ENCODE measurements at regions not wholly inside any gene's neighbourhood (a gene's known extent, or its start where the extent isn't known, plus 50 kb on each side); places are given as distances from the start of the nearest gene placed in this dataset.

DNA sequence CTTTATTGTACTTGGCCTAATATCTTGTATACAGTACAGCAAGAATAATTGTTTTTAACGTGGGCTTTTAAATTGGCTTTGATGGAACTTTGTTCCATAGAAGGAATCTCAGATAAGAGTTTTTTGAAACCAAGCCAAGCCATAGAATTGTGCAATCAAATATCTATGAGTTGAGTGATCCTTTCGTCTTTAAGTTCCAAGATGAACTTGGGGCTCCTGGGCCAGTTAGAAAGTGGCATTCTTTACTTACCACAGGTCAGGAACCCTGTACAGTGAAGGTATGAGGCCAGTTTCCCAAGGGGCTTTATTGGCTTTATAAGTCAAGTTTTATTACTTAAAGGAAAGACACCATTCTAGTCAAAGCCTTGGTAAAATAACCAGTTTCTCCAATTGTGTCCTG, 2104.2 kb downstream of the PCDH7 start:
- Histone ChIP-seq H3K9ac (no peak overlapping the region), H3K4me1 (no peaks in the 10 kb centered on the region), H3K4me2 (ENCODE audit: low read length) (no peak overlapping the region), H3K79me2 (no peaks in the 10 kb centered on the region), H3K36me3 (ENCODE audit: control insufficient read depth, insufficient read depth, low read length) (no peaks in the 10 kb centered on the region), H3K4me3 (ENCODE audit: low read depth, low read length) (no peak overlapping the region), H2AFZ (no peak overlapping the region), H3K27me3 (ENCODE audit: control insufficient read depth, insufficient read depth, low read length) (no peaks in the 10 kb centered on the region), H3K27ac (no peak overlapping the region), H3K9me3 (ENCODE audit: control insufficient read depth, low read length) (no peaks in the 10 kb centered on the region)
- TF ChIP-seq, protein P1, sequence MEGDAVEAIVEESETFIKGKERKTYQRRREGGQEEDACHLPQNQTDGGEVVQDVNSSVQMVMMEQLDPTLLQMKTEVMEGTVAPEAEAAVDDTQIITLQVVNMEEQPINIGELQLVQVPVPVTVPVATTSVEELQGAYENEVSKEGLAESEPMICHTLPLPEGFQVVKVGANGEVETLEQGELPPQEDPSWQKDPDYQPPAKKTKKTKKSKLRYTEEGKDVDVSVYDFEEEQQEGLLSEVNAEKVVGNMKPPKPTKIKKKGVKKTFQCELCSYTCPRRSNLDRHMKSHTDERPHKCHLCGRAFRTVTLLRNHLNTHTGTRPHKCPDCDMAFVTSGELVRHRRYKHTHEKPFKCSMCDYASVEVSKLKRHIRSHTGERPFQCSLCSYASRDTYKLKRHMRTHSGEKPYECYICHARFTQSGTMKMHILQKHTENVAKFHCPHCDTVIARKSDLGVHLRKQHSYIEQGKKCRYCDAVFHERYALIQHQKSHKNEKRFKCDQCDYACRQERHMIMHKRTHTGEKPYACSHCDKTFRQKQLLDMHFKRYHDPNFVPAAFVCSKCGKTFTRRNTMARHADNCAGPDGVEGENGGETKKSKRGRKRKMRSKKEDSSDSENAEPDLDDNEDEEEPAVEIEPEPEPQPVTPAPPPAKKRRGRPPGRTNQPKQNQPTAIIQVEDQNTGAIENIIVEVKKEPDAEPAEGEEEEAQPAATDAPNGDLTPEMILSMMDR (IDR thresholded peaks at IDR 0.05), result no peak

DNA sequence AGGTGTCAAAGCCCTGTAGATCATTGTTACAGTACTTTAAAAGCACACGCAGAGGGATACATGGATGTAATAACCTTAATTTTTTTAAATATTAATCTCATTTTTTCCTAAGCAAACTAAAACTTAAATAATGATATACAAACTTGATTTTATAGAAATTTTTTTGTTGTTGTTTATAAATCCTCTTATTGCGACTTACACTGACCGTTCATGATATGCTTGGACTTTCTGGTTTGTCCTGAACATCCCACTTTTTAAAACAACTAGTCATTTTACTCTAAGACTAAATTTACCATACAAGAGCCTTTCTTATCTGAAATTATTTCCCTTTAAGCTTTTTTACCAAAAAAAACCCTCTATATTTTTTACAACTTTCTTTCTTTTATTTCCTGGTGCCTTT, 2106.0 kb downstream of the PCDH7 start:
- Histone ChIP-seq H3K4me1 (no peaks in the 10 kb centered on the region), H3K79me2 (no peaks in the 10 kb centered on the region), H3K4me2 (ENCODE audit: low read length) (no peak overlapping the region), H3K27ac (no peak overlapping the region), H3K36me3 (ENCODE audit: control insufficient read depth, insufficient read depth, low read length) (no peaks in the 10 kb centered on the region), H2AFZ (no peak overlapping the region), H3K9ac (no peak overlapping the region), H3K27me3 (ENCODE audit: control insufficient read depth, insufficient read depth, low read length) (no peaks in the 10 kb centered on the region), H3K9me3 (ENCODE audit: control insufficient read depth, low read length) (no peaks in the 10 kb centered on the region), H3K4me3 (ENCODE audit: low read depth, low read length) (no peak overlapping the region)
- TF ChIP-seq, protein P1 (IDR thresholded peaks at IDR 0.05), result no peak

DNA sequence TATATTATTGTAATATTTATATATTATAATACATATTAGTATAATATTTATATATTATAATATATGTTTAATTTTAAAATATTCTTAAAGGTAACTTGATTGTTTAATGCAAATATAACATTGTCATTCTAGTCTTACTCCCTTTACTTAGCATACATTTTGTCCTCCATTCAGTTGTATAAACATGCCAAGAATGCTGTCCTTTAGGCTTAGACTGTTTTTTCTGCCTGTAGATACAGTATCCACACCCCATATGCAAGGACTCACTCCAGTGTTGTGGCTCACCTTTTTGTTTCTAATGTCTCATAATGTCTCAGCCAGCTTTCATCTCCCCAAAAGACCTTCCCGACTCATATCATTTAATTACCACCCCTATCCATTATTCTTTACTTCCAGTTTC, 2110.0 kb downstream of the PCDH7 start:
- no peaks in the 10 kb centered on the region for H3K36me3 ChIP-seq (ENCODE audit: control insufficient read depth, insufficient read depth, low read length)
- H3K4me1 ChIP-seq, result no peaks in the 10 kb centered on the region
- no peak overlapping the region for H3K9ac ChIP-seq
- H3K27ac ChIP-seq, result no peak overlapping the region
- no peak overlapping the region for H2AFZ ChIP-seq
- H3K9me3 ChIP-seq (ENCODE audit: control insufficient read depth, low read length), result no peaks in the 10 kb centered on the region
- H3K79me2 ChIP-seq, result no peaks in the 10 kb centered on the region
- H3K4me2 ChIP-seq (ENCODE audit: low read length), result no peak overlapping the region
- TF ChIP-seq, protein P1 (IDR thresholded peaks at IDR 0.05), result no peak
- H3K27me3 ChIP-seq (ENCODE audit: control insufficient read depth, insufficient read depth, low read length), result no peaks in the 10 kb centered on the region
- H3K4me3 ChIP-seq (ENCODE audit: low read depth, low read length), result no peak overlapping the region

DNA sequence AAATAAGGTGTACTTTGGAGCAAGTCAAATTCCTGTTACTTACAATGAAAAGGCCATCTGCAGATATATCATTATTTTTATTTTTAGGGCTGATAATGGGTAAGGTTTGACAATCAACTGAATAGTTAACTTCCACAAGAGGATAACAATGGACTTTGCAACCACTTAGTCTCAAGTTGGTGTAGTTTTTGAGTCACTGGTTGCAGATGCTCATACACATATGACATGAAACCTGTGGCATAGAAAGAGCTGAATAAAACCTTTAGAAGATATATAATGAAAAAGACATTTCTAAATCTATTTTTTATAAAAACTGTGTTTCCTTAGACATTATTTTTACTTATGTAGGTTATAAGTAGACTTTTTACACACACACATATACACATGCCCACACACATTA, 2110.9 kb downstream of the PCDH7 start:
- TF ChIP-seq, protein P1 (IDR thresholded peaks at IDR 0.05), result no peak
- no peak overlapping the region for H3K4me3 ChIP-seq (ENCODE audit: low read depth, low read length)
- no peak overlapping the region for H3K27ac ChIP-seq
- no peaks in the 10 kb centered on the region for H3K36me3 ChIP-seq (ENCODE audit: control insufficient read depth, insufficient read depth, low read length)
- no peak overlapping the region for H3K4me2 ChIP-seq (ENCODE audit: low read length)
- no peak overlapping the region for H3K9ac ChIP-seq
- H3K9me3 ChIP-seq (ENCODE audit: control insufficient read depth, low read length), result no peaks in the 10 kb centered on the region
- no peaks in the 10 kb centered on the region for H3K4me1 ChIP-seq
- H3K79me2 ChIP-seq, result no peaks in the 10 kb centered on the region
- no peak overlapping the region for H2AFZ ChIP-seq
- H3K27me3 ChIP-seq (ENCODE audit: control insufficient read depth, insufficient read depth, low read length), result no peaks in the 10 kb centered on the region

DNA sequence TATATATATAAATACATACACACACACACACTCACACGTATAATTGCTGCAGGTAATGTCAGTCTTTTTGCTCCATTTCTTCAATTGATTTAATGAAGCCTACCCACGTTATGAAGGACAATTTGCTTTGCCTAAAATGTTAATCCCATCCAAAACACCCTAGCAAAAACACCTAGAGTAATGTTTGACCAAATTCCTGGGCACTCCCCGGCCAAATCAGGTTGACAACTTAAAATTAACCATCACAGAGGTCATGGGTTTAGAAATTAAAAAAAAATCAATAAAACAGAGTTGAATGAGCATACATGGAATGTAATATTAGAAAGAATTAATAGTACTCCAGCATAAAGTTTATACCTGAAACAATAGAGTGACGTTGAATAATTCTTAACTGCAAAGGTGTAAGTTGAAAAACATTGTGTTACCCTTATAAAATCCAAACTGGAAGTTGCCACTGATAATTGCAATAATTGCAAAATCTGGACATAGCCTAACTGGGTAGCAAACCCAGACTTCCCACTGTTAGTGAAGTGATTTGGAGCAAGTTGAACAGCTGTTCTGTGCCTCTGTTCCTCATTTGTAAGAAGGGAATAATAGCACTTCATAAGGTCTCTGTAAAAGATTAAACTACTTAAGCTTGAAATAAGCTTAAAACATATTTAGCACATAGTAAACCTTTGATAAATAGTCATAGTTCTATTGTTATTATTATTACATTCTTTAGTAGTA, 2120.5 kb downstream of the PCDH7 start:
- no peak overlapping the region for H3K9ac ChIP-seq
- H3K4me1 ChIP-seq, result no peaks in the 10 kb centered on the region
- no peak overlapping the region for H2AFZ ChIP-seq
- H3K4me2 ChIP-seq (ENCODE audit: low read length), result no peak overlapping the region
- H3K27ac ChIP-seq, result no peak overlapping the region
- H3K36me3 ChIP-seq (ENCODE audit: control insufficient read depth, insufficient read depth, low read length), result no peaks in the 10 kb centered on the region
- H3K79me2 ChIP-seq, result no peaks in the 10 kb centered on the region
- TF ChIP-seq, protein P1 (IDR thresholded peaks at IDR 0.05), result no peak
- H3K4me3 ChIP-seq (ENCODE audit: low read depth, low read length), result no peak overlapping the region
- H3K9me3 ChIP-seq (ENCODE audit: control insufficient read depth, low read length), result no peaks in the 10 kb centered on the region
- H3K27me3 ChIP-seq (ENCODE audit: control insufficient read depth, insufficient read depth, low read length), result no peaks in the 10 kb centered on the region
